DND-41 (cell line): ENCODE measurements at regions not wholly inside any gene's neighbourhood (a gene's known extent, or its start where the extent isn't known, plus 50 kb on each side); places are given as distances from the start of the nearest gene placed in this dataset.

Source experiments
- EZH2 ChIP-seq: IDR thresholded peaks from 3 replicates; pipeline ENCODE4 v1.6.1; 2012; ENCODE audit warnings: borderline replicate concordance, low read depth, mild to moderate bottlenecking, moderate library complexity, low read length, inconsistent platforms; ENCODE audit not compliant: severe bottlenecking
- TF ChIP-seq, protein P1 (sequence below): IDR thresholded peaks from 2 replicates; pipeline ENCODE4 v1.5.1; 2012; ENCODE audit warnings: borderline replicate concordance, low read length, moderate library complexity, mild to moderate bottlenecking; ENCODE audit not compliant: poor library complexity, severe bottlenecking; ENCODE audit errors: extremely low read depth

DNA sequence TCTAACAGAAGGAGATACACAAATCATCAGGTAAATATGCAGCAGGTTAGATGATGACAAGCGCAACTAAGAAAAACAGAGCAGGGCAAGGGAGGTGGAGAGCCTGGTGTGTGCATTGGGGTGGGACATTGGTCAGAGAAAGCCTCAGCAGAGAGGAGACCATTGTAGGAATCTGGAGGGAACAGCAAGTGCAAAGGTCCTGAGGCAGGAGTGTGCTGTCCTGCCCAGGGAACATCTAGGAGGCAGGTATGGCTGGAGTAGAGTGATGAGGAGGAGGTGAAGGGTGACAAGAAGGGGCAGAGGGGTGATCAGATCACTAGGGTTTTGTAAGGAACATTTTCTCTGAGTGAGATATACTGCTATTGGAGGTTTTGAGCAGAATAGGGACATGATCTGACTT lies 90.1 kb downstream of the NCR2 start:
- TF ChIP-seq, protein P1, sequence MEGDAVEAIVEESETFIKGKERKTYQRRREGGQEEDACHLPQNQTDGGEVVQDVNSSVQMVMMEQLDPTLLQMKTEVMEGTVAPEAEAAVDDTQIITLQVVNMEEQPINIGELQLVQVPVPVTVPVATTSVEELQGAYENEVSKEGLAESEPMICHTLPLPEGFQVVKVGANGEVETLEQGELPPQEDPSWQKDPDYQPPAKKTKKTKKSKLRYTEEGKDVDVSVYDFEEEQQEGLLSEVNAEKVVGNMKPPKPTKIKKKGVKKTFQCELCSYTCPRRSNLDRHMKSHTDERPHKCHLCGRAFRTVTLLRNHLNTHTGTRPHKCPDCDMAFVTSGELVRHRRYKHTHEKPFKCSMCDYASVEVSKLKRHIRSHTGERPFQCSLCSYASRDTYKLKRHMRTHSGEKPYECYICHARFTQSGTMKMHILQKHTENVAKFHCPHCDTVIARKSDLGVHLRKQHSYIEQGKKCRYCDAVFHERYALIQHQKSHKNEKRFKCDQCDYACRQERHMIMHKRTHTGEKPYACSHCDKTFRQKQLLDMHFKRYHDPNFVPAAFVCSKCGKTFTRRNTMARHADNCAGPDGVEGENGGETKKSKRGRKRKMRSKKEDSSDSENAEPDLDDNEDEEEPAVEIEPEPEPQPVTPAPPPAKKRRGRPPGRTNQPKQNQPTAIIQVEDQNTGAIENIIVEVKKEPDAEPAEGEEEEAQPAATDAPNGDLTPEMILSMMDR: no peak
- TF ChIP-seq EZH2: no peak
